MM.1S (cell line): ENCODE measurements at regions not wholly inside any gene's neighbourhood (a gene's known extent, or its start where the extent isn't known, plus 50 kb on each side); places are given as distances from the start of the nearest gene placed in this dataset.

Source experiments
- EZH2phosphoT487 ChIP-seq: fragments of 300-600 bp; sonication (generic); IDR thresholded peaks from 2 replicates; pipeline ENCODE4 v1.6.1; 2018; ENCODE audit warnings: antibody characterized with exemption, low read length
- TF ChIP-seq, protein P1 (sequence below): fragments of 300-600 bp; sonication (generic); IDR thresholded peaks from 2 replicates; pipeline ENCODE4 v1.5.1; 2016; ENCODE audit warnings: antibody characterized with exemption, low read length, mixed read lengths

DNA sequence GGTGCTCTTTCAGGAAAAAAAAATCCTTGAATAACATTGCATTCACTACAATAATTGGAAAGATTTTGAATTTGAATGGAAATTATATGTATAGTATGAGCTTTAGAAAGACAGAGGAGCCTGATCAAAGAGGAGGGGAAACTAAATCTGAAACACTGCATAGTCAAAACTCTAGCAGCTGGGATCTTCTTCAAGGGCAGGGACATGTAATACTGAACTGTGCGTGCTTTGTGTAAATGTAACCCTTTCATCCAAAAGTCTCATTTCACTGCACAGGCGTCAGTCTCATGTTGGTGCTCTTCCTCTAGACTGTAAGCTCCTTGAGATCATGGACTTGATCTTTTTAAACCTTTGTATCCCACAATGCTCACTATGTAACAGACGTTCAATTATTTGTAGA is 212.0 kb upstream of the JADE1 start:
- TF ChIP-seq, protein P1, sequence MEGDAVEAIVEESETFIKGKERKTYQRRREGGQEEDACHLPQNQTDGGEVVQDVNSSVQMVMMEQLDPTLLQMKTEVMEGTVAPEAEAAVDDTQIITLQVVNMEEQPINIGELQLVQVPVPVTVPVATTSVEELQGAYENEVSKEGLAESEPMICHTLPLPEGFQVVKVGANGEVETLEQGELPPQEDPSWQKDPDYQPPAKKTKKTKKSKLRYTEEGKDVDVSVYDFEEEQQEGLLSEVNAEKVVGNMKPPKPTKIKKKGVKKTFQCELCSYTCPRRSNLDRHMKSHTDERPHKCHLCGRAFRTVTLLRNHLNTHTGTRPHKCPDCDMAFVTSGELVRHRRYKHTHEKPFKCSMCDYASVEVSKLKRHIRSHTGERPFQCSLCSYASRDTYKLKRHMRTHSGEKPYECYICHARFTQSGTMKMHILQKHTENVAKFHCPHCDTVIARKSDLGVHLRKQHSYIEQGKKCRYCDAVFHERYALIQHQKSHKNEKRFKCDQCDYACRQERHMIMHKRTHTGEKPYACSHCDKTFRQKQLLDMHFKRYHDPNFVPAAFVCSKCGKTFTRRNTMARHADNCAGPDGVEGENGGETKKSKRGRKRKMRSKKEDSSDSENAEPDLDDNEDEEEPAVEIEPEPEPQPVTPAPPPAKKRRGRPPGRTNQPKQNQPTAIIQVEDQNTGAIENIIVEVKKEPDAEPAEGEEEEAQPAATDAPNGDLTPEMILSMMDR: no peak
- TF ChIP-seq EZH2phosphoT487: no peak
